ENCODE measurements at regions not wholly inside any gene's neighbourhood (a gene's known extent, or its start where the extent isn't known, plus 50 kb on each side); places are given as distances from the start of the nearest gene placed in this dataset.
A peak's percentile ranks its signal among the peaks of the same experiment; 100 is the strongest.
"Not testable (repeated sequence)": the region's sequence is repeated elsewhere in the genome, so short reads cannot be mapped to it uniquely, and the experiment has no call there.

DNA sequence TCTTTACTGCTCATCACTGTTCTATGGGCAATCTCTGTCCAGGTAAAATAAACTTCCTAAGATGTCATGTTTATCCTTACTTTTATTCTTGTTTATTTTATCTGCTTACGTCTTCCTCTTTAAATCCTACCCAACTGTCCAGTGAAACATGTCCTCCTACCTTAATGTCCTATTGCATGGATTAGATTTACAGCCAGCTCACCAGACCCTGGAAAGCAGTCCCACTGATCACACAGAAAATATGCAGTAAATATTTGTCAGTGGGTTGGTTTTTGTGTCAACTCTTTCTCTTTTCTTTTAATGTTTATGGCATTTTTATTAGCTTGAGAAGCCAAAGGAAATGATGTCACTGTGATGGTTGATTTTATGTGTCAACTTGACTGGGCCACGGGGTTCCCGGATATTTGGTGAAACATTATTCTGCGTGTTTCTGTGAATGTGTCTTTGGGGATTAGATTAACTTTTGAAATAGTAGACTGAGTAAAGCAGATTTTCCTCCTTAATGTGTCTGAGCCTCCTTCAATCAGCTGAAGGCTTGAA lies 258.3 kb downstream of the SRGAP2C start:
- DNase-seq (ENCODE audit: extremely low spot score, insufficient read length, low read depth) (no peak), FAIRE-seq (no peak)

DNA sequence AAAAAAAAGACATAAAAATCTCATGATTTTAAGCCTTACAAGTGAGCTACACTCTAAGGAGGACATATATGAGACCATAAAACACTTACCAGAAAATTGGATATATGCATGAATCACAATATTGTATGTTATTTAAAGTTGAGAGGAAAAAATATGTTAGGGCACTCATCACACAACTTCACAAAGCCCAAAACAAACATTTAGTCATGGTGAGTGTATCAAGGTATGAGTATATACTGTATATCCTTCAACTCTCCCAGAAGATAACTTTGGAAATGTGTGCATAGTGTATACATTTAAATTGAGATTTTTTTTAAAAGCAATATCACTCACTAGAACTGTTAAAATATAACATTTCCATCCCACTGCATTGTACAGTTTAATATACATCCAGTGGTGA lies 259.3 kb downstream of the SRGAP2C start:
- no peak for FAIRE-seq
- no peak for DNase-seq (ENCODE audit: extremely low spot score, insufficient read length, low read depth)

DNA sequence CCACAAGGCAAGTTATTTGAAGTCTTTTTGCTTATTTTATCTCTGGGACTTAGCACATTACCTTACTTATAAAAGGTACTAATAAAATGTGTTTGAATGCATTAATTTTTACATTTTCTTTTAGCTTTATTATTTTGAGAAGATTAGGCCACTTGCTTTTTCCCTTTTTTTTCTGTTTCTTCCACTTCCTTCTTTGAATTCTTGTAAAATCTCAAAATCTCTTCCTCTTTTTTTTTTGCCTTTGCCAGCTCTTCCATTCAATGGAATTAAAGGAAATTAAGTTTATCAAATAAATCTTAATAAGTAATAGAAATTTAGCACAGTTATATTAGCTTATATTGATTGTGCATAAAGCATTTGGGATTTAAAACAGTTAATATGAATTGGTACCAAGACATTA lies 260.9 kb downstream of the SRGAP2C start:
- no peak for FAIRE-seq
- no peak for DNase-seq (ENCODE audit: extremely low spot score, insufficient read length, low read depth)

DNA sequence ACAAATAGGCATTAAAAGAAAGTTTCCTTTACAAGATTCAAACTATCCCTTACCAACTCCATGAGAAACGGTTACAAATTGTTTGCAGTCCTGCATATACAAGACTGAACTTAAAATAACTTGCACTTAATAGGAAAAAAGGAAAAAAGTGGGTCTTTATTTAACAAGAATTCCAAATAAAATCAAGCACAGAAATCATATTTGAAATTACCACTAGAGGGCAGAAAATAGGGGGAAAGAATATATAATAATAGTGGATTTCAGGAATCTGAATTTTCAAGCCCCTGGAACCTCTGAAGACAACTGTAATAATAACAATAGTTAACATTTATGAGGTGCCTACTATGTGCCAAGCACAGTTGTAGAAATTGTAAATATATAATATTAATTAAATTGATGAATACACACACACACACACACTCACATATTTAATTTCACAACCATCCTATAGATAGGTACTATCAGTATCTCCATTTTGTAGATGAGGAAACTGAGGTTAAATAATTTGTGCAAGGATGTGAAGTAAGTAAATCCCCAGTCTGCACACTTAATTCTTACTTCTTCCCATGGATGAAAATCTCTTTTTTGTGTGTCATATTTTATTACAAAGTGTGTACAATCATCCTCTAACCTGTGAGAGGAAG lies 262.6 kb downstream of the SRGAP2C start:
- DNase-seq (ENCODE audit: extremely low spot score, insufficient read length, low read depth): not testable (repeated sequence)
- FAIRE-seq: peak; percentile 65

DNA sequence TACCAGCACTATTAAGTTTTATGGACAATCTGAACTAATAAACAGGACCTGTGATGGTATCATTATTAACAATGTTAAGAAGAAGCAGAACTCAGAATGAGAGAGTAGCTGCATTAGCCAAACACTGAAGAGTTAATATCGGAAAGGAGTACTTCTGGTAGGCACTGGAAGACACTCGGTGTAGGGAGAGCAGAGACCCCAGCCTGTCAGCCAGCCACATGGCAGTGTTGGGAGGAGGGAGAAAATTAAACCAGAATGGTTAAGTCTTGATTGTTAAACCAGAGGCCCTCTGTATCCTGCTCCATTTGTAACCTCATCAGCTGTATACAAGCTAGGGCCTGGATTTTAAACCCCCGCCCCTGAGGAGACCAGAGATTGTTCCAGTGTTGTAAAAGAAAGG lies 263.3 kb downstream of the SRGAP2C start:
- not testable (repeated sequence) for FAIRE-seq; DNase-seq (ENCODE audit: extremely low spot score, insufficient read length, low read depth)

DNA sequence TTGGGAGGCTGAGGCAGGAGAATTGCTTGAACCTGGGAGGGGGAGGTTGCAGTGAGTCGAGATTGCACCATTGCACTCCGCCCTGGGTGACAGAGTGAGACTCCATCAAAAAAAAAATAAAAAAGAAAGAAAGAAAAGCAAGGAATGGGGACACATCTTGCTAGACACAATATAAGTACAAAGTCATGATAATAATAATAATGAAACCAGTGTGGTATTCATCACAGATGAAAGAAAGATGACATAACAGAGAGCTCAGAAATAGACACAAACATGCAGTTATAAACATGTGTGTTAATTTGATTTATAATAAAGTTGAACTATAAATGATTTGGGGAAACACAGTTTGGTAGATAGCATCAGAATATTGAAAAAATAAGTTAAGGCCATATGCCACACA lies 264.1 kb downstream of the SRGAP2C start:
- FAIRE-seq: no peak
- DNase-seq (ENCODE audit: extremely low spot score, insufficient read length, low read depth): no peak

DNA sequence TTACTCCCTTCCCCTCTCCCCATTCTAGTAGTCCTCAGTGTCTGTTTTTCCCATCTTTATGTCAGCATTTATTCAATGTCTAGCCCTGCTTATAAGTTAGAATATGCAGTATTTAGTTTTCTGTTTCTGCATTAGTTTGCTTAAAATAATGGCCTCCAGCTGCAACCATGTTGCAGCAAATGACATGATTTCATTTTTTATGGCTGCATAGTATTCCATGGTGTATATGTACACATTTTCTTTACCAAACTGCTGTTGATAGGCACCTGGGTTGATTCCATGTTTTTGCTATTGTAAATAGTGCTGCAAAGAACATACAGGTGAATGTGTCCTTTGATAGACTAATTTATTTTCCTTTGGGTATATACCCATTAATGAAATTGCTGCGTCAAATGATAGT lies 267.7 kb downstream of the SRGAP2C start:
- FAIRE-seq (no peak), DNase-seq (ENCODE audit: extremely low spot score, insufficient read length, low read depth) (no peak)

DNA sequence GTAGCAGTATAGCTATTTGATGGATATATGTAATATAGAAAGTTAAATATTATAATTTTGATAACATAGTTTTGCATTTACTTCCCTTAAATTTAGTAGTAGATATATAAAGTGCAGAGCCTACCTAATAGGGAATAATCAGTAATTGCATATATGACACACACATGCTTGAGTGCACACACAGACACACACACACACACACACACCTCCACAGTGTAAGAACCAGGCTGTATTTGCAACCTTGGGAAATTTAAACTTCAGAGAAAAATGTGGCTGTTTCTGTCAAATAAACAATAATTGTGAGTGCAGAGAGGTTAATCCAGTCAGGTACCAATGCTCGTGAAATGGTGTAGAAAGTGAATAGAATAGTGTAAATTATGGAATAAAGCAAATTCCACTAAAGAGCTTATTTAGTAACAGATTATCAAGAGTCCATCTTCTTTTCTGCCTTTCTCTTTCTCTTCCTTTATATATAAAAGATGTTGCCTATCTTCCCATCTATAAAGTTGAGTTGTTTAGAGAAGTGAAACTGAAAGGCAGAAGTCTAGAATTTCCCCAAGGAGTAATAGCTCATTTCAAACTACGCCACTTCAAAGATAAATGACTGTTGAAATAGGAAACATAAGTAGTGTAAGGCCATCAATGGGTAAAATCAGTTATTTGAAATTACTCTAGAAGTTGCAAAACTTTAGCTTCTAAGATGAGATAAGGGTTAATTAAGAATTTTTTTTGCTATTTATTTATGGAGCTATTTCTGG lies 273.7 kb downstream of the SRGAP2C start:
- DNase-seq (ENCODE audit: extremely low spot score, insufficient read length, low read depth): no peak
- peak; percentile 90 for FAIRE-seq

DNA sequence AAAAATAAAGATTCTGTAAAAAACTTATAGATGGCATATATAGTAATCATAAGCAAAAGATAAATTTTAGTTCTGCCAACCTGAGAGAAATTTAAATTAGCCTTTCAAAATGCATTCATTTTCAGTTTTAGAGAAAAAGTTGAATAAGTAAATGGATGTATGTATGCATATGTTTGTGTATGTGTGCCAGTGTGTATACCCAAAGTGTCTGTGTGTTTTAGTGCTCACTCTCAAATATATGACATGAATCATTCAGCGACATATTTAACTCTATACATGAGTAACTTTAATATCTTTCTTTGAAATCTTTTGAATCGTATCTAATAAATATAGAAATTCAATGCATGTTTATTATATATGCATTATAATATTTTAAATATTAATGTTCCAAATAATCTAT lies 274.5 kb downstream of the SRGAP2C start:
- FAIRE-seq (peak; percentile 9), DNase-seq (ENCODE audit: extremely low spot score, insufficient read length, low read depth) (no peak)

DNA sequence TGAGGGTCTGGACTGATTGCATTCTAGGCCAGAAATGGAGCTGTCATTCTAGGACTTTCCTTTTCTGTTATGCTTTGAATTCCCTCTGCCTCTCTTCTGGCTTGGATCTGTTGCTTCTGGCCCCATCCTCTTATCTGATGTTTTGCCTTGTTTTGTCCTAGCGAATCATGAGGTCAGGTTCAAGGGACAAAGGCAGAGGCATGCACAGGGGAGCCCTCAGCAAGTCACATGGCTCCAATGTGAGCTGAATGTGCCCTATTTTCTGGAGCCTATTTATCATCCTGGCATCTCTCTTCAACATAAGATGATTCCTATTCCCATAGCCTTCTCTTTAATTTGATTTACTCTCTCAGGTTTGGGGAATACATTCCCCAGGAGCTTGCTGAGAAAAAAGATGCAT lies 284.6 kb downstream of the SRGAP2C start:
- FAIRE-seq; DNase-seq (ENCODE audit: extremely low spot score, insufficient read length, low read depth): not testable (repeated sequence)

DNA sequence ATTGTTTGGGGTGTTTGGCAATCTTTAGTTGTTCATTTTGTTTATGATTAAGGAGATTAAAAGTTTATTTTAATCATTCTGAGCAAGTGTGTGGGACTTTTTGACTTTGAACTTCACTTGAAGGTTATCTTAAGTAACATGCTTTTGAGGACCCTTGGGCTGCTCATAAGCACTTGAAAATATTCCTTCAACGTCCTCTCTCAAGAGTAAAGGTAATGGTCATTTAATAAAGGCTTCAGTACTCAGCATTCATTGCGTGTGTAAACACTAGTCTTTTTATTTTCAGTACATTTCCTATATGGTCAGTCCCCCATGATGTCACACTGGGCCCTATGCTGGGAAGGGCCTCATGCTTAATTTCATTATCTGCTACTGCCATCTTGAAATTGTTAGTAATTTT lies 285.6 kb downstream of the SRGAP2C start:
- FAIRE-seq; DNase-seq (ENCODE audit: extremely low spot score, insufficient read length, low read depth): not testable (repeated sequence)

DNA sequence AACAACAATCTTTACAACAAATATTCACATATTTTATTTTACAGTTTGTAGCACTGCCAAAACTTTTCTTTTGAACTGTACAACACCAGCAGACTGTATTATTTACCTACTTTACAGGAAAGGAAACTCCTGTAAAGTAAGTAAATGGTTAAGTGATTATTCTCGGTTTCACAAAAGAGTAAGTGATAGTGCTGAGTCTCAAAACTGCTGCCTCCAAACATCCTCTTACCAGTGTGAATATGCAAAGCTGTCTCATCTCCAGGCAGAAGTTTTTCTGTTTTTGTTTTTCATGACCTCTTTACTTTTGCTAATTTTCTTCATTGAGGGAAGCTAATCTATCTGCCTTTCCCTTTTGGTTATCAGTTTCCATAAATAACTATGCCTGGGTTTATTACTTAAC lies 286.7 kb downstream of the SRGAP2C start:
- FAIRE-seq (peak; percentile 69), DNase-seq (ENCODE audit: extremely low spot score, insufficient read length, low read depth) (no peak)

DNA sequence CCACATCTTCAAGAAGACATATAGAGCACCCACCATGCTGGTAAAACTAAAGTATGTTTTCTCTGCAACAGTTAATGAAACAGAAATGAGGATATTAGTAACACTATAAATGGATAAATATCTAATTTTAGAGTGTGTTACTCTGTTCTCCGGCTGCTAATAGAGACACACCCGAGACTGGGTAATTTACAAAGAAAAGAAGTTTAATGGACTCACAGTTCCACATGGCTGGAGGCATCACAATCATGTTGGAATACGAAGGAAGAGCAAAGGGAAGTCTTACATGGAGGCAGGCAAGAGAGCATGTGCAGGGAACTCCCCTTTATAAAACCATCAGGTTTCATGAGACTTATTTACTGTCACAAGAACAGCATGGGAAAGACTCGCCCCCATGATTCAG lies 287.2 kb downstream of the SRGAP2C start:
- FAIRE-seq (no peak), DNase-seq (ENCODE audit: extremely low spot score, insufficient read length, low read depth) (no peak)

DNA sequence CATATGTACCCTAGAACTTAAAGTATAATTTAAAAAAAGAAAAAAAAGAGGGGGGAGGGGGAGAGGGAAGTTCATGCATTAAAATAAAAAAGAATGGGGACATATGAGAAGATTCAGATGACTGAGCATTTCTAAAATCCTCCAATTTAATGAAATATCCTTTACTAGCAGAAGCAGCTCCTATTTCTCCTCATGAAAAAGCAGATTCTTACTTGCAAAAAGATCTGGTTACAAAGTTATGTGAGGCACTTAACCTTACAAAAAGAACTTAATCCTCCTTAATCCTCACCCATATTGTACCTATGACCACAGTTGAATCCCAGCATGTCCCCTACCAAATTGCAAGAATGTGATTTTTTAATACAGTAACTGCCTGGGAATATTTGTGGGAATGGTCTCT lies 298.5 kb downstream of the SRGAP2C start:
- FAIRE-seq (no peak), DNase-seq (ENCODE audit: extremely low spot score, insufficient read length, low read depth) (no peak)

DNA sequence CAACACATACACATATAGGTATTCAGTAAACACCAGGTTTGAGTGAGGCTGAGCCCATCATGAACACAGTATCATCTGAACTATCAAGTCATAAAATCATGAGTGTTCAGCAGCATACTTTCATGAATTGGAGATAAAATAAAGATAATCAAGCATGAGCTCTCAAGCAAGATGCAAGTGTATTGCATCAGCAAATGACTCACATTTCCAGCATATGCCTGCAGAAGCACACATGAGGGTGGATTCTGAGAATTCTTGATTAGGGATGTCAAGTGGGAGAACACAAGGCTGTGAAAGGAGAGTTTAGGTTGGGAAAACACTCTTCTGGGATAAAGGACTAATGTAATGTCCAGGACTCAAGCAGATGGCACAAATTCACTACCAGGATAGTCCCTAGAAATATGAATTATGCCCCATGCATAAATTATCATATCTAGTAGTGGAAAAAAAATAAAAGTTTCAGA lies 299.2 kb downstream of the SRGAP2C start:
- DNase-seq (ENCODE audit: extremely low spot score, insufficient read length, low read depth) (no peak), FAIRE-seq (no peak)

DNA sequence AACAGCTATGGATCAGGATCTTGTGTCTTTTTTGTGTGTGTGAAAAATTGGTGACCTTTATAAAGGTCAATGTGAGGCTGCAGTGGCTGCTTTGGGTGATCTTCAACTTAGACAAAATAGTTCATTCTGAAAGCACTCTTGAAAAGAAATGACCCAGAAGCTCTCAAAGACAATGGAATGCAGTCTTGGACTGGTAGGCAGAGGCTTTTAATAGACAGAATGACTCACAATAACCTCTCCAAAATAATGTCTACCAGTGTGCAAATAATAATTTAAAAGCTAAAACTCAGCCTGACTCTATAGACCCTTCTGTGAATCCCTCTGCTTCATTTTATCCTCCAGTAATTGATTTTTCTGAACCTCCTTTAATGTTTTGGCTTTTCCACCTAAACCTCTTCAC lies 310.0 kb downstream of the SRGAP2C start:
- DNase-seq (ENCODE audit: extremely low spot score, insufficient read length, low read depth): not testable (repeated sequence)
- peak; percentile 67 for FAIRE-seq

DNA sequence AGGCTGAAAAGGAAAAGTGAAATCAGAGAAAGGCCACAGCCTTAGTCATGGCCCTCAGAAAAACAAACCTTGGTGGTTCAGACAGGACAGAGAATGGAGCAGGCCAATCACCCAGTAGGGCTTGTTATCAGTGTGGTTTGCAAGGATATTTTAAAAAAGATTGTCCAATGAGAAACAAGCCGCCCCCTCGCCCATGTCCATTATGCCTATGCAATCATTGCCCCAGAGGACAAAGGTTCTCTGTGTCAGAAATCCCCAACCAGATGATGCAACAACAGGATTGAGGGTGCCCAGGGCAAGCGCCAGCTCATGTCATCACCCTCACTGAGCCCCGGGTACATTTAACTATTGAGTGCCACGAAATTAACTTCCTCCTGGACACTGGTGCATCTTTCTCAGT lies 326.7 kb downstream of the SRGAP2C start:
- not testable (repeated sequence) for FAIRE-seq; DNase-seq (ENCODE audit: extremely low spot score, insufficient read length, low read depth)

DNA sequence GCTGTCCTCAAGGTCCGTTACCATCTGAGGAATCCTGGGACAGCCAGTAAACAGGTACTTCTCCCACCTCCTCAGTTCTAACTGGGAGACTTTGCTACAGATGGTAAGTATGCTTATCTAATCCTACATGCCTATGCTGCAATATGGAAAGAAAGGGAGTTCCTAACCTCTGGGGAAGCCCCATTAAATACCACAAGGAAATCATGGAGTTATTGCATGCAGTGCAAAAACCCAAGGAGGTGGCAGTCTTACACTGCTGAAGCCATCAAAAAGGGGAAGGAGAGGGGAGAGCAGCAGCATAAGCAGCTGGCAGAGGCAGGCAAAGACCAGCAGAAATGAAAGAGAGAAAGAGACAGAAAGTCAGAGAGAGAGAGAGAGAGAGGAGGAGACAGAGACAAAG lies 327.1 kb downstream of the SRGAP2C start:
- not testable (repeated sequence) for FAIRE-seq; DNase-seq (ENCODE audit: extremely low spot score, insufficient read length, low read depth)

DNA sequence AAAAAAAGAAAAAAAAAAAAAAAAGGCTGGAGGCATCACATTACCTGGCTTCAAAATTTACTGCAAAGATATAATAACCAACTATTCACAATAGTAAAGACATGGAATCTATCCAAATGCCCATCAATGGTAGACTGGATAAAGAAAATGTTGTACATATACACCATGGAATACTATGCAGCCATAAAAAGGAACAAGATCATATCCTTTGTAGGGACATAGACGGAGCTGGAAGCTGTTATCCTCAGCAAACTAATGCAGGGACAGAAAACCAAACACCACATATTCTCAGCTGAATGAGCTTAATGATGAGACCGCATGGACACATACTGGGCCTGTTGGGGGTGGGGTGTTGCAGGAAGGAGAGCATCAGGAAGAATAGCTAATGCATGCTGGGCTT lies 330.5 kb downstream of the SRGAP2C start:
- no peak for DNase-seq (ENCODE audit: extremely low spot score, insufficient read length, low read depth)

DNA sequence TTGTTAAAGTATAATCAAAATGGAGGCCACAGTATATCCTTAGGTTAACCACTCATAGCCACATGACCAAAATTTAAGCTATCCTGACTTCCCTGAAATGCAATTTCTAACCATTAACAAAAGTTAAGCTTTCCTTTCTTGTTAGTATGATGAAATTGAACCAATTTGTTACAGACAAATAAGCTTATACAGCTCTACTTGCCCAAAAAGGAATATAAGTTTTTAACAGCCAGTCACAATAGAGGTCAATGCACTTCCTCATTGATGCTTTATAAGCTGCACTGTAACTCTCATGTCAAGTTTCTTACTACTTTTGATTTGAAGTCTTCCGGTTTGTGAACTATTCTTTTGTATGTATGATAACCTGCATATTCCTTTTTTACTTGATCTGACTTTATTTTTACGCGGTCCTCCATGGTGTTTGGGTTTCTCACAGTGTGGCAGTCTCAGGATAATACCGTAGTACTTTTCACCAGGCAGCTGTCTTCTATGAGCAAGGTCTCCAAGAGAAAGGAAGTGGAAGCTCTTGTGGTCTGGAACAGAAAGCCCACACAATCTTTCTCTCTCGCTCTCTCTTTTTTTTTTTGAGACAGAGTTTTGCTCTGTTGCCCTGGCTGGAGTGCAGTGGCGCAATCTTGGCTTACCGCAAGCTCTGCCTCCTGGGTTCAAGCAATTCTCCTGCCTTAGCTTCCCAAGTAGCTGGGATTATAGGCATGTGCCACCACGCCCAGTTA lies 331.6 kb downstream of the SRGAP2C start:
- DNase-seq (ENCODE audit: extremely low spot score, insufficient read length, low read depth): no peak
- FAIRE-seq: peak; percentile 64

More for the DNA sequence above, 330.5 kb downstream of the SRGAP2C start:
- FAIRE-seq: no peak
